ENCODE measurements at regions not wholly inside any gene's neighbourhood (a gene's known extent, or its start where the extent isn't known, plus 50 kb on each side); places are given as distances from the start of the nearest gene placed in this dataset.

- Histone ChIP-seq H3K4me1 (peaks cover 0 to 51% (median 28%) of the 10 kb centered on the region in 9 donors), H3K9me3 (no peaks in the 10 kb centered on the region), H3K36me3 (no peaks in the 10 kb centered on the region), H3K27ac (no peak overlapping the region), H3K27me3 (no peaks in the 10 kb centered on the region), H3K4me3 (no peak overlapping the region)
- WGBS, 2 donors = 68 to 69% methylated on average over 6 of the region's 6 CpGs
- ATAC-seq (no peak), DNase-seq (no peak)
- no peak for TF ChIP-seq CTCF (IDR thresholded peaks at IDR 0.05)
- intact Hi-C loops (cut with DNase I) = no loop called here
These were observed 64.8 kb upstream of the NUP160 start for GRCh38 chr11:47912843-47913437.

- no peak for TF ChIP-seq CTCF (IDR thresholded peaks at IDR 0.05)
- ATAC-seq = no peak
- no peak for DNase-seq
- WGBS, 2 donors = 100% methylated on average over 2 of the region's 4 CpGs
- no peak overlapping the region for H3K4me3 ChIP-seq
- H3K4me1 ChIP-seq = peaks cover 0 to 35% (median 15%) of the 10 kb centered on the region in 9 donors
- no peaks in the 10 kb centered on the region for H3K27me3 ChIP-seq
- intact Hi-C loops (cut with DNase I) = no loop called here
- H3K27ac ChIP-seq = no peak overlapping the region
- no peaks in the 10 kb centered on the region for H3K9me3 ChIP-seq
- no peaks in the 10 kb centered on the region for H3K36me3 ChIP-seq
These were observed 63.0 kb upstream of the NUP160 start for GRCh38 chr11:47911149-47911548.

DNA sequence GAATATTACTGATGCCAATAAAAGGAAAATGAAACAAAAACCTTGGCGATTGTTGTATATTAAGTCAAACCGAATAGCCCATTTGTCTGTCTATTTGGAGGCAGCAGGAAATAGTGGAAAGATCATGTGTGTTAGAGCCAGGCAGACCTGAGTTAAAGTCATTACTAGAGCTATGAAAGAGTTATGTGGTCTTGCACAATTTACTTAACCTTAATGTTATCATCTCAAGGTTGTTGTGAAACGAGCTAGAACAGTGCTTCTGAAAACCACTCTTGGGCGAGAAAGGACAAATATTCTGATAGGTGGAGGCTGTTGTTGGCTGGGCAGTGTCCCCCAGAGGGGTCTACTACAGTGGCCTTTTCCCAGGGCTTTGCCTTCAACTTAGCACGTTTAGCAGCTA is 60.0 kb upstream of the NUP160 start:
- no peaks in the 10 kb centered on the region for H3K9me3 ChIP-seq
- H3K36me3 ChIP-seq = no peaks in the 10 kb centered on the region
- WGBS, 2 donors = 57 to 68% methylated on average over 5 of the region's 5 CpGs
- H3K4me1 ChIP-seq = peaks cover 0 to 19% (median 0%) of the 10 kb centered on the region in 9 donors
- peak overlapping the region in 1 of 10 donors; percentile 8 for H3K27ac ChIP-seq
- ATAC-seq = peak in 1 of 8 donors; percentile 68
- no peak for TF ChIP-seq CTCF (IDR thresholded peaks at IDR 0.05)
- no peak for DNase-seq
- no peak overlapping the region for H3K4me3 ChIP-seq
- H3K27me3 ChIP-seq = no peaks in the 10 kb centered on the region
- intact Hi-C loops (cut with DNase I) = no loop called here

- Histone ChIP-seq H3K4me3 (no peak overlapping the region), H3K36me3 (no peaks in the 10 kb centered on the region), H3K4me1 (peaks cover 0 to 19% (median 0%) of the 10 kb centered on the region in 9 donors), H3K27ac (peak overlapping the region in 1 of 10 donors; percentile 8), H3K9me3 (no peaks in the 10 kb centered on the region), H3K27me3 (no peaks in the 10 kb centered on the region)
- WGBS, 2 donors = 68 to 71% methylated on average over 5 of the region's 5 CpGs
- peak in 2 of 8 donors; percentile 10 to 60 for ATAC-seq
- no peak for TF ChIP-seq CTCF (IDR thresholded peaks at IDR 0.05)
- intact Hi-C loops (cut with DNase I) = no loop called here
- DNase-seq = no peak
These were observed 59.3 kb upstream of the NUP160 start for GRCh38 chr11:47907499-47907898.
